GM12891 (cell line): ENCODE measurements at regions not wholly inside any gene's neighbourhood (a gene's known extent, or its start where the extent isn't known, plus 50 kb on each side); places are given as distances from the start of the nearest gene placed in this dataset.

Experiments
- POLR2A ChIP-seq: IDR thresholded peaks from 2 replicates; pipeline ENCODE4 v1.6.1; 2011; ENCODE audit warnings: low read depth, low read length, control low read depth
- POLR2AphosphoS5 ChIP-seq: IDR thresholded peaks from 2 replicates; pipeline ENCODE4 v1.6.1; 2011; ENCODE audit warnings: low read depth, low read length, control low read depth
- POU2F2 ChIP-seq: IDR thresholded peaks from 2 replicates; pipeline ENCODE4 v1.6.1; 2011; ENCODE audit warnings: low read depth, mild to moderate bottlenecking, control low read depth, low read length, moderate library complexity
- SPI1 ChIP-seq: IDR thresholded peaks from 2 replicates; pipeline ENCODE4 v1.6.1; 2011; ENCODE audit warnings: low read depth, low read length, control low read depth
- TAF1 ChIP-seq: IDR thresholded peaks from 2 replicates; pipeline ENCODE4 v1.6.1; 2011; ENCODE audit warnings: low read depth, low read length, control low read depth

GRCh38 chr2:5493256-5493655 is 198.9 kb upstream of the SOX11 start:
- no peak for TF ChIP-seq POLR2AphosphoS5
- TF ChIP-seq TAF1 = no peak
- TF ChIP-seq POLR2A = no peak
- no peak for TF ChIP-seq SPI1
- TF ChIP-seq POU2F2 = no peak
